Medulla oblongata (tissue), 1 donor: ENCODE measurements at regions not wholly inside any gene's neighbourhood (a gene's known extent, or its start where the extent isn't known, plus 50 kb on each side); places are given as distances from the start of the nearest gene placed in this dataset.

Experiments
- DNase-seq: peaks from one replicate; pipeline ENCODE4 v3.0.0-alpha.2; 2015; ENCODE audit errors: extremely low spot score

GRCh38 chr6:40973304-40973703 is 65.7 kb downstream of the UNC5CL start:
- no peak for DNase-seq

DNA sequence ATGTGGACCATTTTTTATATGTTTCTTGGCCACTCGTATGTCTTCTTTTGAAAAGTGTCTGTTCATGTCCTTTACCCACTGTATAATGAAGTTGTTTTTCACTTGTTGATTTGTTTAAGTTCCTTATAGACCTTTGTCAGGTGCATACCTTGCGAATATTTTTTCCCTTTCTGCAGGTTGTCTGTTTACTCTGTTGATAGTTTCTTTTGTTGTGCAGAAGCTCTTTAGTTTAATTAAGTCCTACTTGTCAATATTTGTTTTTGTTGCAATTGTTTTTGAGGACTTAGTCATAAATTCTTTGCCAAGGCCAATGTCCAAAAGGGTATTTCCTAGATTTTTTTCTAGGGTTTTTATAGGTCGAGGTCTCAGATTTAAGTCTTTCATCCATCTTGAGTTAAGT is 66.2 kb downstream of the UNC5CL start:
- DNase-seq, result no peak

DNA sequence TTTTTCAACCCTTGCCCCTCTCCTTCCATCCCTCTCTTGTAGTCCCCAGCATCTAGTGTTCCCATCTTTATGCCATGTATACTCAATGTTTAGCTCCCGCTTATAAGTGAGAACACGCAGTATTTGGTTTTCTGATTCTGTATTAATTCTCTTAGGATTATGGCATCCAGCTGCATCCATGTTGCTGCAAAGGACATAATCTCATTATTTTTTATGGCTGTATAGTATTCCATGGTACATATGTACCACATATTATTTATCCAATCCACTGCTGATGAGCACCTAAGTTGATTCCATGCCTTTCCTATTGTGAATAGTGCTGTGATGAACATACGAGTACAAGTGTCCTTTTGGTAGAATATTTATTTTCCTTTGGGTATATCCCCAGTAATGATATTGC is 66.8 kb downstream of the UNC5CL start:
- no peak for DNase-seq

DNA sequence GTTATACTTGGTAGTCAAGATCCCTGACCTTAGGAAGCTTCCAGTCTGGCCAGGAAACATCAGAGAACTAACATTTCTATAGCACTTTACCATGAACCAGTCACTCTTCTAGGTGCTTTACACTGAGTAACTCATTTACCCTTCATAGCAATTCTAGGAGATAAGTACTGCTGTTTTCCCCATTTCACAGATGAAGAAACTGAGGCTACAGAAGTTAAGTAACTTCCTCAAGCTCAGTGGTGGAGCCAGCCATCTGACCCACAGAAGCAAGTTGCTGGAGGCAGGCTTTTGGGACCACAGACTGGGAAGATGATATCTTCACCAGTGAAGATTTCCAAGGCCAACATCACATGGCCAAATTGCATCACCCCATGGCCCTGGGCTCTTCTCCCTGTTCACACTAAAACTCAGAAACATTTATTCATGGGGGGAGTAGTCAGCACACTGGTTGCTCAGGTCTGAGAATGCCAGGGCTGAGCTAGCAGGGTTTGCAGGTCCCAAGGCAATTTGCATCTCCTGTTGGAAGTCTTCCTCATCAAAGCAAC is 70.3 kb downstream of the UNC5CL start:
- no peak for DNase-seq

GRCh38 chr6:40966860-40967259 is 72.2 kb downstream of the UNC5CL start:
- no peak for DNase-seq

GRCh38 chr6:40965046-40965445 is 74.0 kb downstream of the UNC5CL start:
- DNase-seq, result no peak

- no peak for DNase-seq
Measured at GRCh38 chr6:40963019-40963418, 76.0 kb downstream of the UNC5CL start.

GRCh38 chr6:40962241-40962640 is 76.8 kb downstream of the UNC5CL start:
- no peak for DNase-seq

DNA sequence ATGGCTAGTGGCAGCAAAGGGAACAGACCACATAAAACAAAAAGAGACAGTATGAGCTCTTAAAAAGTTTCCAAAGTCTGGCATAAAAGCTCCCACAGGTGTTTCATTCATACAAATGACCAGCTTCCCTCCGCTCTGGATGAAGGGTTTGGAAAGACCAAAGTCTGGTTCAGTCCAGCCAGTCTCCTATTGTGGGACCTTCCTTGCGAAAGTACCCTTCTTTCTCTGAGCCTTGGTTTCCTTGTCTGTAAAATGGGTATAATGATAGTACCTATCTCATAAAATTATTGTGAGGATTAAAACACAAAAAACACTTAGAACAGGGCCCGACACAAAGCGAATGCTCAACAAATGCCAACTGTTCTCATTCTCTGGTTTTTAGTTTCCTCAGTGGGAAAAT is 77.2 kb downstream of the UNC5CL start:
- DNase-seq, result no peak

DNA sequence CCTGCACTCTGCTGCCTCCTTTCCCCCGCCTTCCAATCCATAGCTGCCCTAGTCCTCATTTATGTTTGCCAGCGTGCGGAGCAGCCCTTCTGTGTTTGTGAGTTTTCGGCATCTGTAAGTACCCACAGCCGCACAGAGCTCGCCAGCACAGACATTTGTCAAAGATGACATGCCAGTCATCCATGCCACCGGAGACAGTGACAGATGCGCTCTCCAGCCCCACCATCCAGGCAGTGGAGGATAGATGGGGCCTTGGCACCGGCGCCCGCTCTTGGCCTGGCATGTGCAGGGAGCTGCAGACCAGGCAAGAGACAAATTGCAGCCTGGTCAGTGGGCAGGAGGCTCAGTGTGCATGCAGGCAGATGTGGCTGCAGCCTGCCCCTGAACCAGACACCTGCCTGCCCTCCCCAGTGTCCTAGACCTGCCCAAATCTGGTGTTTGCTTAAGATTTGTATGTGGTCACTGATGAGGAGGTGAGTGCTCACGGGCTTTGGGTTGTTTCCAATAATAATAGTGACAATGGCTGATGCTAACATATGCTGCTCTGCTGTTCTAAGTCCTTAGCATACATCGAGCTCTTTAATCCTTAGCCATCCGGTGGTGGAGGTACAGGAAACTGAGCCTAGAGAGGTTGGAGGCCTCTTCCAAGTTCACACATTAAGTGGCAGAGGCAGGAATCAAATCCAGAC is 78.1 kb downstream of the UNC5CL start:
- no peak for DNase-seq

DNA sequence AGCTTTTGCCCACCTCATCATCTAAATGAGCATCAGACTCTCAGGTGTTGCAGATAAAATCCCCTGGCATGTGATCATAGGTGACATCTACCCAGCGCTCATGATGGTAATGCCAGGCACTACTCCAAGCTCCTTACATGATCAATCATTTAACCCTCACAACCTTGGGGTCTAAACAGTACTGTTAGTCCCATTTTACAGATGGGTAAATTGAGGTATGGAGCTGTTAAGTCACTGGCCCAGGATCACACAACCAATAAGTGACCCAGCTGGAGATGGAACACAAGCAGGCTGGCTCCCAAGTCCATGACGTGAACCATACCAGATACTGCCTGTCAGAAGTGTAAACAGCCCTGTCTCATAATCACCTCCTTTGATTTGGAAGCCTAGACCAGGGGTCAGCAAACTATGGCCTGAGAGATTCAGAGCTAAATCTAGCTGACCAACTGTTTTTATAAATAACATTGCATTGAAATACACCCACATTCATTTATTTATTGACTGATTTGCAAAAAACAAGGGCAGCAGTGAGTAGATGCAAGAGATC is 79.2 kb downstream of the UNC5CL start:
- DNase-seq, result no peak

GRCh38 chr6:40958738-40959137 is 80.3 kb downstream of the UNC5CL start:
- DNase-seq, result no peak

- no peak for DNase-seq
Measured at GRCh38 chr6:40957616-40958492, 81.2 kb downstream of the UNC5CL start.

GRCh38 chr6:40956936-40957335 is 82.1 kb downstream of the UNC5CL start:
- DNase-seq, result no peak

DNA sequence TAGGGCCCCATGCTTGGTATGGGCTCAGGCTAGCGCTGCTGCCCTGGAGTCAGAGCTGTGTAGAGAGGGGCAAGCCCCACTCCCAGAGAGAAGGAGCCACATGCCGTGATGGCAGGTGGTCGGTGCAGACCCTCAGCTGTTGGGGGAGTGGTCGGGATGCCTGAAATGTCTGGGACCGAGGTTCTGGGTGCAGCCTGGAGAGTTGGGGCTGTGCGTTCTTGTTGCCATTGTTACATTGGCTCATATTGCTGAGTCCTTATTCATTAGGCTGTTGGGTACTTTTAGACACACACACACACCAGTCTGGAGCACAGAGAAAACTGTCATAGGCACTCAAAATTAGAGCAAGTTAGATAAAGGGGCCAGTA is 83.9 kb downstream of the UNC5CL start:
- DNase-seq, result no peak

DNA sequence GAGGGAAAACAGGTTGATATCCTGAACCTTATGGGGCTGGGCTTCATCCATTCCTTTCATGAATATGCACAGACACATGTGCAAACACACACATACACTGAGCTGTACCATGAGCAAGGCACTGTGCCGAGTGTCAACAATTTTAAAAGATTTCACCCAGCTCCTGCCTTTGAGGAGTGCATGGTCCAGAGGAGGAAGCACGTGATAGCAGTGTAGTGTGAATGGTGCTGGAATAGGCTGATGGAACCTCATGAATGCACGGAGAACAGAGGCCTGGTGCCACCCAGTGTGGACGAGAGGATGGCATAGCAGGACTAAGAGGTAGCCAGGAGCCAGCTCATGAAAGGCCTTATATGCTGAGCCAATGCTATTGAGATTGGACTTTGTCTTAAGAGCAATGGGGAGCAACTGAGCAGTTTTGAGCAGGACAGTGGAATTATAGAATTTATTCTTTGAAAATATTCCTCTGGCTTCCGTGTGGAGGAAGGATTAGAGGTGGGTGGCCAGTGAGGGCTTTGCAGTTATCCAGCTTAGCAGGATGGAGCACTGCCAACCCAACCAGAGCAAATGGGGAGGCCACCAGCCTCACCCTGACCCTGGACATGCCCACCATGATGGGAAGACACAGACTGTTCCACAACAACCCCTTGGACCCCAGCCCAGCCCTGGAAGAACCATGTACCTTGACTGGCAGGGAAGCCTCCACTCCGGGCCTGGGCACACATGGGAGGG is 84.4 kb downstream of the UNC5CL start:
- DNase-seq, result no peak

DNA sequence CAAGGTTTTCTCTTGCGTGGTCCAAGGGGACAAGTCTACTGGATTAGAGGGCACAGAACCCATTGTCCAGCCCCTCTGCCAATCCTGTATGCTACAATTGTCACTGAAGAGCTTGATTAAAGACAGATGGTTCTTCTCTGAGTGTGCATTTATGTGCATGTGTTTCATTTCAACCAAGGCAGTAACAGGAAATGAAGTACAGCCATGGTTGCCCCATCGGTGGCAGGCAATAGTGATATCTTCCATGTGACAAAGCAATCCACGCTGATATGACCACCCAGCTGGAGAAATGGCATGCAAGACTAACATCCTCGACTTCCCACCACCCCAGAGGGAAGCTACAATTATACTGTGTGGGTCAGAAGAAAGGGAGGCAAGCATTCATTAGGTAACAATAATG is 85.5 kb downstream of the UNC5CL start:
- DNase-seq, result no peak

DNA sequence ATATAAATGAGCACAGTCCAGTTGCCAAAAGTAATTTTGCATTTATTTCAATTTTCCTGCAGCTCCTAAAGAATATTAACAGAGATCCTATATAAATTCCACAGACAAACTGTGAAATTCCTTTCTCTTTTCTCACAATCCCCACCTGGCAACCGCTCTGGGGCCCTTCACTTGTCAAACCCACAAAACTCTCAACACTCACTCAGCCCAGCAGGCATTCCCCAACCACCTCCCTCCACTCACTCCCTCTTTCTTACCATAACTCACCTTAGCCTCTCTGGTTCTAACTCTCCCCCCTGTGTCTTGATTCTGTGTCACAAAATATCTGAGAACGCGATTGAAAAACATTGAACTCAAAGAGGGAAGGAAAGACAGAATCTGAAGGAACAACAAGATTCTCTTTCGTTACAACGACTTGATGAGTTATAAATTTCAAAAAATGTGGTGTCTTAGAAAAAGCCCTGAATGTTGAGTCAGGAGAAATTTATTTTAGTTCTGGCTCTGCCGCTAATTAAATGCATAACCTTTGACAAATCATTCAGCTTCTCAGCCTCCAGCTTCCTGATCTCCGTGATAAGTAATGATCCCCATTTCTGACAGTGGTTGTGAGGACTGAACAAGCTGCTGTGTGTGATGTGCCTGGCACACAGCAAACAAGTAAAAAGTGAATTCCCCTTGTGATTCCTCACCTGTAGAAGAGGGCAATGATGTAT is 87.9 kb downstream of the UNC5CL start:
- no peak for DNase-seq

GRCh38 chr6:40948570-40948969 is 90.5 kb downstream of the UNC5CL start:
- DNase-seq, result no peak

- no peak for DNase-seq
Measured at GRCh38 chr6:40947876-40948526, 91.0 kb downstream of the UNC5CL start.

- no peak for DNase-seq
Measured at GRCh38 chr6:40946738-40947301, 92.2 kb downstream of the UNC5CL start.
